ENCODE measurements at regions not wholly inside any gene's neighbourhood (a gene's known extent, or its start where the extent isn't known, plus 50 kb on each side); places are given as distances from the start of the nearest gene placed in this dataset.

GRCh38 chr12:68425998-68426397, 93.8 kb upstream of the MDM1 start:
- Histone ChIP-seq H3K27ac (ENCODE audit: low read depth, low read length) (no peak overlapping the region), H3K4me3 (ENCODE audit: low read depth in 1 of 2, low read length in 2 of 2) (no peak overlapping the region), H3K27me3 (ENCODE audit: control insufficient read depth in 1 of 2, insufficient read depth in 2 of 2, low read length in 2 of 2) (no peaks in the 10 kb centered on the region), H3K4me1 (ENCODE audit: insufficient read depth, low read length) (peaks cover 2% of the 10 kb centered on the region), H3K9me3 (ENCODE audit: low read length) (no peaks in the 10 kb centered on the region), H3K9ac (ENCODE audit: low read length) (no peak overlapping the region), H3K36me3 (ENCODE audit: insufficient read depth, low read length) (no peaks in the 10 kb centered on the region)

DNA sequence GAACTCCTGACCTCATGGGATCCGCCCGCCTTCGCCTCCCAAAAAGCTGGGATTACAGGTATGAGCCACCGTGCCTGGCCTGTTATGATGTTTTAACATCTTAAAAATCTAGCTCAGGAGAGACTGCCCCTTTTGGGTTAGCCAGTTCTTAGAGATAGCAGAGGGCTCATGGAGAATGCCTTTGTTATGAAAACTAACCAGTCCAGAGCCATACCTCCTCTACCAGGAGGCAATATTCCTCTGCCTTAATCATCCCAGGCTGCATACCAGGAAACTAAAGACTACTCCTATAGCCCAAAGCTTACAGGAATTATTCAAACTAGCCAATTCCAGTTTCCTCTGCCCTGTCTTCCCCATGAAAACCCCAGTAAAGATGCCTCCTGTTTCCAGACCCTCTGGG, 96.0 kb upstream of the MDM1 start:
- Histone ChIP-seq H3K36me3 (ENCODE audit: insufficient read depth, low read length) (no peaks in the 10 kb centered on the region), H3K4me3 (ENCODE audit: low read depth in 1 of 2, low read length in 2 of 2) (no peak overlapping the region), H3K9me3 (ENCODE audit: low read length) (no peaks in the 10 kb centered on the region), H3K9ac (ENCODE audit: low read length) (no peak overlapping the region), H3K27me3 (ENCODE audit: control insufficient read depth in 1 of 2, insufficient read depth in 2 of 2, low read length in 2 of 2) (no peaks in the 10 kb centered on the region), H3K27ac (ENCODE audit: low read depth, low read length) (no peak overlapping the region), H3K4me1 (ENCODE audit: insufficient read depth, low read length) (peaks cover 16% of the 10 kb centered on the region)

DNA sequence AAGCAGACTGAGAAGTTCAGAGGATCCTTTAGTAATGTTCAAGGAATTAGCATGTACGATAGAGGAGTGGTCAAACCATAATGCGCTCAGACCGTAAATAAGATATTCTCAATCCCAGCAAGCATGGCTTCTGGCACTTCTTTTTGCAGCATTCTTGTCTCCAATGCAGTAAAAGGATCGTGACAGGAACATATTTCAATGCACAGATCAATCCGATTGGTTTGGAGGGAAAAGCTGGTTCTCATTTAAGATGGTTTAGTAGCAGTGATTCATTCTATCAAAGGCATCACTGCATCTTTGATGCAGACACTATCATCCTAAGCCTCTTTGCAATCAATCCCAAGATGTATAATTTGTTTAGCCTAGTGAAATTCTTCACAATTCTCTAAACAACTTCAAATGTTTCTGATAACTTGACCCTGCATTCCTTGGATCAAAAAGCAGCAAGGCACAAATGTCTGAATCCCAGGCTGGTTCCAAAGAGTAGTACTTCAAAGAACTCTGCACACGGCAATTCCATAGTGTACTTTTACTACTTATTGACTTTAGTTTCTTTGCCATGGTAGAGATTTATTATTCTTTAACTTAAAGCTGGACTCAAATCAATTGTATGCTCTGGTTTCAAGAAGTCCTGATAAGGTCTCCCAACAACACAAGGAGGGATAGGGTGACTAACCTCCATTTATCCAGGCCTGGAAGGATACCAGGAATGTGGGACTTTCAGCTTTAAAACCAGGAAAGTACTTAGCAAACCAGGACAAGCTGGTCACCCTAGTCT, 96.8 kb upstream of the MDM1 start:
- Histone ChIP-seq H3K9ac (ENCODE audit: low read length) (no peak overlapping the region), H3K4me1 (ENCODE audit: insufficient read depth, low read length) (peaks cover 16% of the 10 kb centered on the region)

DNA sequence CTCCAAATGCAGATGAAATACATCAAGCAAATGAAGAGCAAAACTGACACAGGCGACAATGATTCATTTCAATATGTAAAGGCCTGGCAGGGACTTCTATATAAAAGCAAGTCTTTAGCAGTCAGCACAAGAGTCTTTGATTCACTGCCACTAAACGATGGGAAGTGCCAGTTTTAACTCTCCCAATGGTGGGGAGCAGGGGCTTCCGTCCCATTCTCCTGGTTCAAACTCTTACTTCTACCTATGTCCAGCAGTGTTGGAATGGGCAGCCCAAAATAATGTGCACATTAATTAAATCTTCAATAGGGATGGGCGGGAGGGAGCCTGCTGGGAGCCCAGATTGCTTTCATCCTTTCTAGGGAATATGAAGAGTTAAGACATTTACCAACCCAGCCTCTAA, 97.5 kb upstream of the MDM1 start:
- Histone ChIP-seq H3K9me3 (ENCODE audit: low read length) (no peaks in the 10 kb centered on the region), H3K27me3 (ENCODE audit: control insufficient read depth in 1 of 2, insufficient read depth in 2 of 2, low read length in 2 of 2) (no peaks in the 10 kb centered on the region), H3K4me3 (ENCODE audit: low read depth in 1 of 2, low read length in 2 of 2) (no peak overlapping the region), H3K36me3 (ENCODE audit: insufficient read depth, low read length) (no peaks in the 10 kb centered on the region), H3K4me1 (ENCODE audit: insufficient read depth, low read length) (peaks cover 16% of the 10 kb centered on the region), H3K9ac (ENCODE audit: low read length) (no peak overlapping the region), H3K27ac (ENCODE audit: low read depth, low read length) (no peak overlapping the region)

More for the DNA sequence above, 96.8 kb upstream of the MDM1 start:
- no peaks in the 10 kb centered on the region for H3K27me3 ChIP-seq (ENCODE audit: control insufficient read depth in 1 of 2, insufficient read depth in 2 of 2, low read length in 2 of 2)
- H3K4me3 ChIP-seq (ENCODE audit: low read depth in 1 of 2, low read length in 2 of 2) = no peak overlapping the region
- no peaks in the 10 kb centered on the region for H3K9me3 ChIP-seq (ENCODE audit: low read length)
- no peak overlapping the region for H3K27ac ChIP-seq (ENCODE audit: low read depth, low read length)
- no peaks in the 10 kb centered on the region for H3K36me3 ChIP-seq (ENCODE audit: insufficient read depth, low read length)

DNA sequence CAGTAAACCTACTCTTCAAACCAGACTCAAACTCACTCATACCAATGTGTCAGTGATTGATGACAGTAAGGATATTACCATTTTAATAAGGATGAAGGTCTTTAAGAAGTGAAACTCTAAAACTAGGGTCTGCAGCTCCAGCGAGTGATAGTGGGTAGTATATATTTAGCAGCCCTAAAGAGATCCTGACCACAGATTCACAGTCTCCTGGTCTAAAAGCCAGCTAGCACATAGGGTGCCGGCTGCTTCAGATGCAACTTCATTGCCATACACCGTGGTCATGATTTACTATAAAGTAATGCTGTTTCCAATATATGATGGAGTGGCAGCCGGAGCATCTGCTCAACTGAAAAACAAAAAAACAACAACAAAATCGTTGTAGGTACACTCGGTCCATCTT, 99.6 kb upstream of the MDM1 start:
- no peaks in the 10 kb centered on the region for H3K9me3 ChIP-seq (ENCODE audit: low read length)
- H3K9ac ChIP-seq (ENCODE audit: low read length) = no peak overlapping the region
- no peaks in the 10 kb centered on the region for H3K27me3 ChIP-seq (ENCODE audit: control insufficient read depth in 1 of 2, insufficient read depth in 2 of 2, low read length in 2 of 2)
- H3K4me1 ChIP-seq (ENCODE audit: insufficient read depth, low read length) = peaks cover 16% of the 10 kb centered on the region
- no peaks in the 10 kb centered on the region for H3K36me3 ChIP-seq (ENCODE audit: insufficient read depth, low read length)
- H3K27ac ChIP-seq (ENCODE audit: low read depth, low read length) = no peak overlapping the region
- no peak overlapping the region for H3K4me3 ChIP-seq (ENCODE audit: low read depth in 1 of 2, low read length in 2 of 2)

GRCh38 chr12:68432622-68433021, 100.5 kb upstream of the MDM1 start:
- Histone ChIP-seq H3K4me1 (ENCODE audit: insufficient read depth, low read length) (peaks cover 16% of the 10 kb centered on the region), H3K9ac (ENCODE audit: low read length) (no peak overlapping the region), H3K27me3 (ENCODE audit: control insufficient read depth in 1 of 2, insufficient read depth in 2 of 2, low read length in 2 of 2) (no peaks in the 10 kb centered on the region), H3K27ac (ENCODE audit: low read depth, low read length) (peak overlapping the region; percentile 15), H3K4me3 (ENCODE audit: low read depth in 1 of 2, low read length in 2 of 2) (no peak overlapping the region), H3K9me3 (ENCODE audit: low read length) (no peaks in the 10 kb centered on the region), H3K36me3 (ENCODE audit: insufficient read depth, low read length) (no peaks in the 10 kb centered on the region)

GRCh38 chr12:68434391-68435298, 102.5 kb upstream of the MDM1 start:
- Histone ChIP-seq H3K27ac (ENCODE audit: low read depth, low read length) (no peak overlapping the region), H3K4me1 (ENCODE audit: insufficient read depth, low read length) (peaks cover 16% of the 10 kb centered on the region), H3K27me3 (ENCODE audit: control insufficient read depth in 1 of 2, insufficient read depth in 2 of 2, low read length in 2 of 2) (no peaks in the 10 kb centered on the region), H3K4me3 (ENCODE audit: low read depth in 1 of 2, low read length in 2 of 2) (no peak overlapping the region), H3K9ac (ENCODE audit: low read length) (no peak overlapping the region), H3K36me3 (ENCODE audit: insufficient read depth, low read length) (no peaks in the 10 kb centered on the region), H3K9me3 (ENCODE audit: low read length) (no peaks in the 10 kb centered on the region)

DNA sequence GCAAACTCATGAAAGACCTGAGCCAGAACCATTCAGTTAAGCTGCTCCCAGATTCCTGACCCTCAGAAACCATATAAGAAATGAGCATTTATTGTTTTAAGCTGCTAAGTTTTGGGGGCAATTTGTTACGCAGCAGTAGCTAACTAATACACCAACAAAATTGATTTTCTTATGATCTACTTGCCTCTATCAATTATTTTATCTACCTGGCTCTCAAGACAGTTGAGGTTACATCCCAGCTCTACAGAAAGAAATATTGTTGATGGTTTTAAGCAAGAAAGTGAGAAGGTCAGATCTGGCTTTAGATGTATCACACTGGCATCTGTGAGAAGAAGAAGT, 103.1 kb upstream of the MDM1 start:
- Histone ChIP-seq H3K4me3 (ENCODE audit: low read depth in 1 of 2, low read length in 2 of 2) (no peak overlapping the region), H3K27ac (ENCODE audit: low read depth, low read length) (no peak overlapping the region), H3K27me3 (ENCODE audit: control insufficient read depth in 1 of 2, insufficient read depth in 2 of 2, low read length in 2 of 2) (no peaks in the 10 kb centered on the region)

DNA sequence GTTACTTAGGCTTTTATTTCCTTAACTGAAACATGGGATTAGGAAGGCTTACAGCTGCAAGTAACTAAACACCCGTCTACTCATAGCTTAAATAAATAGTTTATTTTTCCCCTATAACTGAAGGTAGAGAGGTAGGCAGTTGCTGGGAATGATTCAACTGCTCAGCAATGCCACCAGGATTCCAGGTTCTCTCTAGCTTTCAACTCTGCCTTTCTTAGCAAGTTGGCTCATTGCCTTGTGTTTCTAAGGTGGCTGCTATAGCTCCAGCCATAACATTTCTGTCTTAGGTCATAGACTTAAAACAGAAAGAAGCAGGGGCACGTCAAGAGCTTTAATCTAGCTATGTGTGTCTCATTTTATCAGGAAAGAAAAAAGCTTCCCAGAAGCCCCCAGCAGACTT, 103.7 kb upstream of the MDM1 start:
- no peak overlapping the region for H3K9ac ChIP-seq (ENCODE audit: low read length)
- H3K36me3 ChIP-seq (ENCODE audit: insufficient read depth, low read length) = no peaks in the 10 kb centered on the region
- no peak overlapping the region for H3K27ac ChIP-seq (ENCODE audit: low read depth, low read length)
- no peaks in the 10 kb centered on the region for H3K9me3 ChIP-seq (ENCODE audit: low read length)
- peaks cover 16% of the 10 kb centered on the region for H3K4me1 ChIP-seq (ENCODE audit: insufficient read depth, low read length)
- H3K4me3 ChIP-seq (ENCODE audit: low read depth in 1 of 2, low read length in 2 of 2) = no peak overlapping the region
- H3K27me3 ChIP-seq (ENCODE audit: control insufficient read depth in 1 of 2, insufficient read depth in 2 of 2, low read length in 2 of 2) = no peaks in the 10 kb centered on the region

More for the DNA sequence above, 103.1 kb upstream of the MDM1 start:
- Histone ChIP-seq H3K9me3 (ENCODE audit: low read length) (no peaks in the 10 kb centered on the region), H3K4me1 (ENCODE audit: insufficient read depth, low read length) (peaks cover 16% of the 10 kb centered on the region), H3K36me3 (ENCODE audit: insufficient read depth, low read length) (no peaks in the 10 kb centered on the region), H3K9ac (ENCODE audit: low read length) (no peak overlapping the region)

DNA sequence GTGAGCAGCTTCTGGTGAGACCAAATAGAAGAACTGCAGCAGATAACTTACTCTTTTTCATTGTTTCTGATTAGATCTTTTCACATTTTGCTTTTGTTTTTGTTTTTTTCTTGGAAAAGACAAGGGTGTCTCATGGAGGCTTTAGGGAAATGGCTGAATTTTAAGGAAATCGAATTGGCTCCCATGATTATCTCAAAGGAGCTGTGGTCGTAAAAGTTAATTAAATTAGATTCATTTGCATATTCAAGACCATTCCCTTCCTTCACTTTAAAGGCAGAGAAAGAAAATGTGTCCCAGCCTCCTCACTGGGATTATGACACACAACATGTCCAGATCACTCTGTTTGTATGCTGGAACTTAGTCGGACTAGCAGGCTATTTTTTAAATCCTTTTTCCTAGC, 106.4 kb upstream of the MDM1 start:
- Histone ChIP-seq H3K4me3 (ENCODE audit: low read depth in 1 of 2, low read length in 2 of 2) (no peak overlapping the region), H3K27me3 (ENCODE audit: control insufficient read depth in 1 of 2, insufficient read depth in 2 of 2, low read length in 2 of 2) (no peaks in the 10 kb centered on the region), H3K9me3 (ENCODE audit: low read length) (no peaks in the 10 kb centered on the region), H3K36me3 (ENCODE audit: insufficient read depth, low read length) (no peaks in the 10 kb centered on the region), H3K4me1 (ENCODE audit: insufficient read depth, low read length) (no peaks in the 10 kb centered on the region), H3K9ac (ENCODE audit: low read length) (no peak overlapping the region), H3K27ac (ENCODE audit: low read depth, low read length) (no peak overlapping the region)

- Histone ChIP-seq H3K27ac (ENCODE audit: low read depth, low read length) (no peak overlapping the region), H3K9ac (ENCODE audit: low read length) (no peak overlapping the region)
Observed at GRCh38 chr12:68439368-68440045, 107.3 kb upstream of the MDM1 start.

More at GRCh38 chr12:68439368-68440045, 107.3 kb upstream of the MDM1 start:
- no peaks in the 10 kb centered on the region for H3K9me3 ChIP-seq (ENCODE audit: low read length)
- no peaks in the 10 kb centered on the region for H3K36me3 ChIP-seq (ENCODE audit: insufficient read depth, low read length)
- no peaks in the 10 kb centered on the region for H3K4me1 ChIP-seq (ENCODE audit: insufficient read depth, low read length)
- no peak overlapping the region for H3K4me3 ChIP-seq (ENCODE audit: low read depth in 1 of 2, low read length in 2 of 2)
- H3K27me3 ChIP-seq (ENCODE audit: control insufficient read depth in 1 of 2, insufficient read depth in 2 of 2, low read length in 2 of 2) = no peaks in the 10 kb centered on the region

Measured in muscle layer of colon (tissue), 2 donors.